A549 (cell line): ENCODE measurements at regions not wholly inside any gene's neighbourhood (a gene's known extent, or its start where the extent isn't known, plus 50 kb on each side); places are given as distances from the start of the nearest gene placed in this dataset.

Experiments
- ATAC-seq, 2 experiments: fragments of 200-7000 bp in 1 of 2; fragments of >200 bp in 1 of 2; cut with Nextera tagmentation in 1 of 2; cut with Tn5 transposase in 1 of 2; 3 replicates each; pipeline versions ENCODE4 v1.8.0 to v1.9.1; 2018 to 2020; ENCODE audit warnings: mild to moderate bottlenecking in 1 of 2, moderate library complexity in 1 of 2
- CTCF ChIA-PET: fragments of 300-600 bp; sonication (Branson Sonifier 250); formaldehyde crosslinking; extraction: SDS; loops from one replicate; lab custom pipeline; 2021; ENCODE audit warnings: antibody characterized with exemption, inconsistent platforms; lab: Yijun Ruan, JAX
- POLR2A ChIA-PET: fragments of 350-600 bp; formaldehyde crosslinking; extraction: SDS; loops from one replicate; lab custom pipeline; 2021; ENCODE audit warnings: antibody characterized with exemption, inconsistent platforms; lab: Yijun Ruan, JAX
- DNase-seq, 2 experiments: peaks; one replicate each; pipeline versions ENCODE4 v3.0.0 to v3.0.0-alpha.2; 2011 to 2016; ENCODE audit warnings: low read depth in 1 of 2, low spot score in 1 of 2
- FAIRE-seq: peaks from 2 replicates; lab custom pipeline; 2011; peaks lifted over from hg19 to GRCh38; lab: Jason Lieb, UNC
- H3K27ac ChIP-seq, 2 experiments: fragments of >200 bp; sonication (Bioruptor Twin); formaldehyde crosslinking; 3 replicates each; pipeline ENCODE4 v1.5.1; 2016 to 2017
- H3K4me1 ChIP-seq: fragments of >200 bp; sonication (Bioruptor Twin); formaldehyde crosslinking; 3 replicates; pipeline ENCODE4 v1.6.1; 2016
- H3K4me2 ChIP-seq: fragments of >200 bp; sonication (Bioruptor Twin); formaldehyde crosslinking; 3 replicates; pipeline ENCODE4 v1.6.1; 2016
- H3K4me3 ChIP-seq: fragments of >200 bp; sonication (Bioruptor Twin); formaldehyde crosslinking; 3 replicates; pipeline ENCODE4 v1.5.1; 2016
- H3K9me3 ChIP-seq: fragments of >200 bp; sonication (Bioruptor Twin); formaldehyde crosslinking; 3 replicates; pipeline ENCODE4 v1.6.1; 2016
- ATOH8 ChIP-seq: fragments of 250-450 bp; sonication (Bioruptor Pico); IDR thresholded peaks from 2 replicates; pipeline ENCODE4 v1.5.0; 2020; ENCODE audit warnings: low read depth, mild to moderate bottlenecking, moderate library complexity
- BHLHE40 ChIP-seq: IDR thresholded peaks from 2 replicates; pipeline ENCODE4 v1.6.1; 2012; ENCODE audit warnings: low read depth, low read length, inconsistent platforms
- CHD4 ChIP-seq: fragments of 200-600 bp; sonication (generic); IDR thresholded peaks from 2 replicates; pipeline ENCODE4 v1.6.1; 2016; ENCODE audit warnings: antibody characterized with exemption, mild to moderate bottlenecking, borderline replicate concordance
- E2F6 ChIP-seq: IDR thresholded peaks from 2 replicates; pipeline ENCODE4 v1.6.1; 2012; ENCODE audit warnings: low read depth, borderline replicate concordance
- FOSL2 ChIP-seq, 2 experiments: fragments of 450-650 bp in 1 of 2; fragments of >200 bp in 1 of 2; sonication (Bioruptor Twin) in 1 of 2; formaldehyde crosslinking; IDR thresholded peaks; 2 replicates each; pipeline versions ENCODE4 v1.5.0 to v1.6.1; 2016 to 2020; ENCODE audit warnings: mild to moderate bottlenecking in 1 of 2, moderate library complexity in 1 of 2
- HMGXB4 ChIP-seq: fragments of 250-450 bp; sonication (Bioruptor Pico); IDR thresholded peaks from 2 replicates; pipeline ENCODE4 v1.5.0; 2021; ENCODE audit warnings: mild to moderate bottlenecking, moderate library complexity, borderline replicate concordance
- MAZ ChIP-seq: fragments of 150-350 bp; IDR thresholded peaks from 2 replicates; pipeline ENCODE4 v1.6.1; 2014; ENCODE audit warnings: antibody characterized with exemption, low read depth, low read length, borderline replicate concordance
- POLR2AphosphoS2 ChIP-seq: conservative IDR thresholded peaks from 2 replicates; pipeline ENCODE4 v1.6.1; 2012; ENCODE audit warnings: low read length, improper control_type of control experiment, inconsistent platforms
- RCOR1 ChIP-seq: fragments of 150-350 bp; IDR thresholded peaks from 2 replicates; pipeline ENCODE4 v1.6.1; 2014; ENCODE audit warnings: antibody characterized with exemption, low read length, low read depth
- REST ChIP-seq: fragments of 200-600 bp; sonication (generic); IDR thresholded peaks from 2 replicates; pipeline ENCODE4 v1.6.1; 2016; ENCODE audit warnings: antibody characterized with exemption, mild to moderate bottlenecking, moderate library complexity
- USF2 ChIP-seq: fragments of 450-650 bp; IDR thresholded peaks from 2 replicates; pipeline ENCODE4 v1.6.1; 2014; ENCODE audit warnings: antibody characterized with exemption
- WGBS: methylation state at CpG from one replicate; pipeline ENCODE4 v1.1.6; 2017; ENCODE audit errors: missing lambda C conversion rate; 5-methylcytosine and 5-hydroxymethylcytosine counted together

- no peak for TF ChIP-seq HMGXB4 (CRISPR knock-in tag)
Measured at GRCh38 chr12:20126601-20127000, 241.7 kb upstream of the PDE3A start (continued).

DNA sequence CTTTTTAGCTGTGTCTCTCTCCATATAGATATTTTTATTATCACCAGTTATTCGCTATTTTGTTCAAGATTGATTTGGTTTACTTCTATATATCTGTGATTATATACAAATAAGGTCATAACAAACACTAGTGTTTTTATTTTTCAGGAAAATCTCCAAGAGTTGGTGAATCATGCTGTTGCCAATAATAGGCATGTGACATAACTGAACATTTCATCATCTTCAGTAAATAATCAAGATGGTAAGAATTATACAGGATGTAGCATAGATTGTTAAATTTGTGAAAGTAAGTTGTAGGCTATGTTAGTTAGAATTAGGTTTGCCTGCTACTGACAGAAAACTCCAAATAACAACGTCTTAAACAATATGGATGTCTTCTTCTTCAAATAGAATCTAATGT, 240.9 kb upstream of the PDE3A start:
- Histone ChIP-seq H3K4me1 (no peaks in the 10 kb centered on the region), H3K27ac (no peak overlapping the region), H3K4me2 (no peak overlapping the region), H3K4me3 (no peak overlapping the region)
- no peak for DNase-seq
- 55% methylated on average over 2 of the region's 2 CpGs for WGBS
- ChIA-PET POLR2A (no interaction called here), CTCF (no interaction called here)
- no peak for ATAC-seq
- FAIRE-seq = no peak
- TF ChIP-seq CHD4 = no peak
- TF ChIP-seq, all 56 proteins: peak for 0
- no peaks in the 10 kb centered on the region for H3K9me3 ChIP-seq

GRCh38 chr12:20128928-20129327, 239.4 kb upstream of the PDE3A start:
- no peak for DNase-seq
- Histone ChIP-seq H3K27ac (no peak overlapping the region), H3K9me3 (no peaks in the 10 kb centered on the region), H3K4me3 (no peak overlapping the region), H3K4me2 (no peak overlapping the region), H3K4me1 (no peaks in the 10 kb centered on the region)
- no peak for ATAC-seq
- POLR2A ChIA-PET = no interaction called here
- TF ChIP-seq POLR2AphosphoS2 (no peak), REST (no peak), BHLHE40 (no peak), USF2 (no peak), FOSL2 (IDR thresholded peaks at IDR 0.05) (no peak), FOSL2 (CRISPR knock-in tag; IDR thresholded peaks at IDR 0.05) (no peak)
- CTCF ChIA-PET = no interaction called here
- FAIRE-seq = no peak

- Histone ChIP-seq H3K4me3 (no peak overlapping the region), H3K4me1 (no peaks in the 10 kb centered on the region), H3K4me2 (no peak overlapping the region), H3K9me3 (no peaks in the 10 kb centered on the region), H3K27ac (no peak overlapping the region)
- ChIA-PET POLR2A (no interaction called here), CTCF (no interaction called here)
- ATAC-seq (no peak), FAIRE-seq (no peak), DNase-seq (no peak)
- 43% methylated on average over 1 of the region's 1 CpG for WGBS
- TF ChIP-seq E2F6 = no peak
Measured at GRCh38 chr12:20132818-20133217, 235.5 kb upstream of the PDE3A start.

- ChIA-PET POLR2A (no interaction called here), CTCF (no interaction called here)
- Histone ChIP-seq H3K4me1 (no peaks in the 10 kb centered on the region), H3K9me3 (no peaks in the 10 kb centered on the region), H3K4me2 (no peak overlapping the region), H3K4me3 (no peak overlapping the region), H3K27ac (no peak overlapping the region)
- no peak for TF ChIP-seq RCOR1
- TF ChIP-seq CHD4 = no peak
- no peak for TF ChIP-seq ATOH8 (CRISPR knock-in tag)
- TF ChIP-seq MAZ = no peak
- ATAC-seq = no peak
- no peak for DNase-seq
- no peak for FAIRE-seq
- 54% methylated on average over 3 of the region's 3 CpGs for WGBS
Measured at GRCh38 chr12:20134652-20135051, 233.7 kb upstream of the PDE3A start.
